ENCODE measurements at regions not wholly inside any gene's neighbourhood (a gene's known extent, or its start where the extent isn't known, plus 50 kb on each side); places are given as distances from the start of the nearest gene placed in this dataset.

DNA sequence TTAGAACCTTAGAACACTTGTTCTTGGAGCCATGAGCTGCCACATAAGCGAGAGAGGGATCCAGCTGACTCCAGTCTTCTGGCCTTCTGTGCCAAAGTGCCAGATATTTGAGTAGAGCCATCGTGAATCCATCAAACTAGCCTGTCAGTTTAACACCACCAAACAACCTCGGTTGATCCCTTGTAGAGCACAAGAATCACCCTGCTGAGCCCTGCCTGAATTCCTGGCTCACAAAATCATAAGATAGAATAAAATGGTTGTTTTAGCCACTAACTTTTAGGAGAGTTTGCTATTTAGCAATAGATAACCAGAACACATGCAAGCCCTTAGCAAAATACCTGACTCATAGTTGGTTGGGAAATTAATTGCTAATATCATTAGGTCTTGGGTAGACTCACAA, 407.6 kb upstream of the PROK2 start:
- intact Hi-C loops (cut with micrococcal nuclease; ENCODE audit: unreplicated experiment), result no loop called here
- BruUV-seq (replicated peaks), result no TSS peak
- CTCF ChIA-PET, result no interaction called here
- Histone ChIP-seq H3K9me3 (ENCODE audit: low read depth, low read length, poor library complexity, severe bottlenecking) (no peaks in the 10 kb centered on the region), H3K4me1 (ENCODE audit: insufficient read depth, low read length, poor library complexity, severe bottlenecking) (peaks cover 7% of the 10 kb centered on the region), H3K36me3 (ENCODE audit: insufficient read depth, low read length, poor library complexity, severe bottlenecking) (no peaks in the 10 kb centered on the region), H3K27me3 (replicated peaks; ENCODE audit: insufficient read depth, low read depth, low read length, poor library complexity) (no peaks in the 10 kb centered on the region), H3K4me3 (ENCODE audit: low read depth, low read length, poor library complexity, severe bottlenecking) (no peak overlapping the region), H3K27ac (ENCODE audit: low read depth, low read length, poor library complexity, severe bottlenecking) (no peak overlapping the region)
- TF ChIP-seq, protein P1, sequence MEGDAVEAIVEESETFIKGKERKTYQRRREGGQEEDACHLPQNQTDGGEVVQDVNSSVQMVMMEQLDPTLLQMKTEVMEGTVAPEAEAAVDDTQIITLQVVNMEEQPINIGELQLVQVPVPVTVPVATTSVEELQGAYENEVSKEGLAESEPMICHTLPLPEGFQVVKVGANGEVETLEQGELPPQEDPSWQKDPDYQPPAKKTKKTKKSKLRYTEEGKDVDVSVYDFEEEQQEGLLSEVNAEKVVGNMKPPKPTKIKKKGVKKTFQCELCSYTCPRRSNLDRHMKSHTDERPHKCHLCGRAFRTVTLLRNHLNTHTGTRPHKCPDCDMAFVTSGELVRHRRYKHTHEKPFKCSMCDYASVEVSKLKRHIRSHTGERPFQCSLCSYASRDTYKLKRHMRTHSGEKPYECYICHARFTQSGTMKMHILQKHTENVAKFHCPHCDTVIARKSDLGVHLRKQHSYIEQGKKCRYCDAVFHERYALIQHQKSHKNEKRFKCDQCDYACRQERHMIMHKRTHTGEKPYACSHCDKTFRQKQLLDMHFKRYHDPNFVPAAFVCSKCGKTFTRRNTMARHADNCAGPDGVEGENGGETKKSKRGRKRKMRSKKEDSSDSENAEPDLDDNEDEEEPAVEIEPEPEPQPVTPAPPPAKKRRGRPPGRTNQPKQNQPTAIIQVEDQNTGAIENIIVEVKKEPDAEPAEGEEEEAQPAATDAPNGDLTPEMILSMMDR (conservative IDR thresholded peaks at IDR 0.05; ENCODE audit: low read depth, low read length), result no peak
- no peak for TF ChIP-seq EZH2 (IDR thresholded peaks at IDR 0.05; ENCODE audit: borderline replicate concordance, low read depth, low read length, poor library complexity, severe bottlenecking)
- DNase-seq (ENCODE audit: low spot score), result no peak
- POLR2A ChIA-PET (ENCODE audit: low non-redundant PET), result no interaction called here

DNA sequence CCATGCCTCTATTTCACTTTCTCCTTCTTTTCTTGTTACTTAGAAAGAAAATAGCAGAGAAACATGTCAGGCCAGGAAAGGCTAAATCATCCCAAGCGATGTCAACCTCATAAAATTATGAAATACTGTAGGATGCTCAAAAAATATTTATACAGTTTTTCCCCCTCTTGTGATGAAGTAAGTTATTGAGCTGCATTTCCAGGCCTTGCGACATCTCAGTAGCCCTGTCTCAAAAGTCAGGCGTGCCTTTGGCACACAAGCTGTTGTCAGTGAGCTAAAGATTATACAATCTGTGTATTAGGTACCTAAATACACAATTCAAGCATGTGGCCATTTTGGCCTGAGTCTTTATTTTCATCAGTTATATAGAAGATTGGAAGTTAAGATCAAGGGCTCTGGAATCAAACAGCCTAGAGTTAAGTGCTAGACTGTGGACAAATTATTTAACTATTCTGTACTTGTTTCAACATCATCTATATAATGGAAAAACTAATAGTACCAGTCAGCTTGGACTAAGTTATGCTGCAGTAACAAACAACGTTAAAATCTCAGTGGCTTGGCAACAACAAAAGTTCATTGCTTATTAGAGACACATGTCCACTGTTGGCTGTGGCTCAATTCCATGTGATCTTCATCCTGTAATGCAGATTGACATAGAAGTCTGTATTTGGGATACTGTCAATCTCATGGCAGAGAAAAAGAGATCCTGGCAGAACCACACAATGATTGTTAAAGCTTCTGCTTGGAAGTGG, 406.4 kb upstream of the PROK2 start:
- H3K27me3 ChIP-seq (replicated peaks; ENCODE audit: insufficient read depth, low read depth, low read length, poor library complexity), result no peaks in the 10 kb centered on the region
- no peak for DNase-seq (ENCODE audit: low spot score)
- CTCF ChIA-PET, result no interaction called here
- no TSS peak for BruUV-seq (replicated peaks)
- H3K27ac ChIP-seq (ENCODE audit: low read depth, low read length, poor library complexity, severe bottlenecking), result no peak overlapping the region
- intact Hi-C loops (cut with micrococcal nuclease; ENCODE audit: unreplicated experiment), result no loop called here
- no peaks in the 10 kb centered on the region for H3K36me3 ChIP-seq (ENCODE audit: insufficient read depth, low read length, poor library complexity, severe bottlenecking)
- H3K4me3 ChIP-seq (ENCODE audit: low read depth, low read length, poor library complexity, severe bottlenecking), result no peak overlapping the region
- TF ChIP-seq, protein P1 (conservative IDR thresholded peaks at IDR 0.05; ENCODE audit: low read depth, low read length), result no peak
- no peak for TF ChIP-seq EZH2 (IDR thresholded peaks at IDR 0.05; ENCODE audit: borderline replicate concordance, low read depth, low read length, poor library complexity, severe bottlenecking)
- H3K4me1 ChIP-seq (ENCODE audit: insufficient read depth, low read length, poor library complexity, severe bottlenecking), result peaks cover 7% of the 10 kb centered on the region
- POLR2A ChIA-PET (ENCODE audit: low non-redundant PET), result no interaction called here
- no peaks in the 10 kb centered on the region for H3K9me3 ChIP-seq (ENCODE audit: low read depth, low read length, poor library complexity, severe bottlenecking)

DNA sequence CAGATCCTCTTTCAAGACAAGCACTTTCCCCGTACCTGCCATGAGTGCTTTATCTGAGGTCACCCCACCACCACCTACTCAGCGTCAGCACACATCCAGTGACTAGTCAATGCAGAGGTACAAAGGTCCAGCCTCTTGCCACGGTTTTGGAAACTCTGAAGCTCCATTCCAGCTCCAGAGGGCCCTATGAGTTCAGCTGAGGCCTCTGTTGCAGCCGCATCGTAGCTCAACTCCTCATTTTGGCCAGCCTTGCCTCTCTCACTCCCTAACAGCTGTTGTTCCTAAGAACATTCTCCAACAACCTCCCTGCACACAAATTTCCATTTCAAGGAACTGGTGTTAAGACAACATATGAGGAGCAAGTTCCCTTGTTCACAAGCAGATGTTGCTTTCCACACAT, 405.1 kb upstream of the PROK2 start:
- no TSS peak for BruUV-seq (replicated peaks)
- intact Hi-C loops (cut with micrococcal nuclease; ENCODE audit: unreplicated experiment), result no loop called here

More for the DNA sequence above, 405.1 kb upstream of the PROK2 start:
- no peaks in the 10 kb centered on the region for H3K27me3 ChIP-seq (replicated peaks; ENCODE audit: insufficient read depth, low read depth, low read length, poor library complexity)
- H3K4me1 ChIP-seq (ENCODE audit: insufficient read depth, low read length, poor library complexity, severe bottlenecking), result peaks cover 7% of the 10 kb centered on the region
- H3K27ac ChIP-seq (ENCODE audit: low read depth, low read length, poor library complexity, severe bottlenecking), result no peak overlapping the region
- DNase-seq (ENCODE audit: low spot score), result no peak
- no peaks in the 10 kb centered on the region for H3K36me3 ChIP-seq (ENCODE audit: insufficient read depth, low read length, poor library complexity, severe bottlenecking)
- no peaks in the 10 kb centered on the region for H3K9me3 ChIP-seq (ENCODE audit: low read depth, low read length, poor library complexity, severe bottlenecking)
- no peak for TF ChIP-seq EZH2 (IDR thresholded peaks at IDR 0.05; ENCODE audit: borderline replicate concordance, low read depth, low read length, poor library complexity, severe bottlenecking)
- TF ChIP-seq, protein P1 (conservative IDR thresholded peaks at IDR 0.05; ENCODE audit: low read depth, low read length), result no peak
- H3K4me3 ChIP-seq (ENCODE audit: low read depth, low read length, poor library complexity, severe bottlenecking), result no peak overlapping the region
- ChIA-PET CTCF (no interaction called here), POLR2A (ENCODE audit: low non-redundant PET) (interaction anchor here (0.7 kb wide), 1 partner anchor 556 kb away, joined by 4 read pairs; no protein-coding TSS in a partner anchor)
